ENCODE measurements at regions not wholly inside any gene's neighbourhood (a gene's known extent, or its start where the extent isn't known, plus 50 kb on each side); places are given as distances from the start of the nearest gene placed in this dataset.

- no peak overlapping the region for H3K27ac ChIP-seq (ENCODE audit: low read depth, low read length)
- H3F3A ChIP-seq (ENCODE audit: control insufficient read depth, insufficient read depth), result no peaks in the 10 kb centered on the region
- no peak overlapping the region for H3K4me3 ChIP-seq (ENCODE audit: low read length)
- H3K9me3 ChIP-seq (ENCODE audit: control insufficient read depth, insufficient read depth, low read length), result no peaks in the 10 kb centered on the region
- no peaks in the 10 kb centered on the region for H3K36me3 ChIP-seq (ENCODE audit: control insufficient read depth, low read length)
- H4K20me1 ChIP-seq (ENCODE audit: control insufficient read depth, insufficient read depth, low read depth, low read length), result no peaks in the 10 kb centered on the region
- no peak for TF ChIP-seq EZH2phosphoT487 (IDR thresholded peaks at IDR 0.05; ENCODE audit: borderline replicate concordance, low read length)
- TF ChIP-seq, protein P1, sequence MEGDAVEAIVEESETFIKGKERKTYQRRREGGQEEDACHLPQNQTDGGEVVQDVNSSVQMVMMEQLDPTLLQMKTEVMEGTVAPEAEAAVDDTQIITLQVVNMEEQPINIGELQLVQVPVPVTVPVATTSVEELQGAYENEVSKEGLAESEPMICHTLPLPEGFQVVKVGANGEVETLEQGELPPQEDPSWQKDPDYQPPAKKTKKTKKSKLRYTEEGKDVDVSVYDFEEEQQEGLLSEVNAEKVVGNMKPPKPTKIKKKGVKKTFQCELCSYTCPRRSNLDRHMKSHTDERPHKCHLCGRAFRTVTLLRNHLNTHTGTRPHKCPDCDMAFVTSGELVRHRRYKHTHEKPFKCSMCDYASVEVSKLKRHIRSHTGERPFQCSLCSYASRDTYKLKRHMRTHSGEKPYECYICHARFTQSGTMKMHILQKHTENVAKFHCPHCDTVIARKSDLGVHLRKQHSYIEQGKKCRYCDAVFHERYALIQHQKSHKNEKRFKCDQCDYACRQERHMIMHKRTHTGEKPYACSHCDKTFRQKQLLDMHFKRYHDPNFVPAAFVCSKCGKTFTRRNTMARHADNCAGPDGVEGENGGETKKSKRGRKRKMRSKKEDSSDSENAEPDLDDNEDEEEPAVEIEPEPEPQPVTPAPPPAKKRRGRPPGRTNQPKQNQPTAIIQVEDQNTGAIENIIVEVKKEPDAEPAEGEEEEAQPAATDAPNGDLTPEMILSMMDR (IDR thresholded peaks at IDR 0.05; ENCODE audit: low read depth, low read length, poor library complexity, severe bottlenecking), result no peak
- no peaks in the 10 kb centered on the region for H3K79me2 ChIP-seq (ENCODE audit: control insufficient read depth, low read length)
- no peak overlapping the region for H3K4me2 ChIP-seq (ENCODE audit: low read length)
- no peaks in the 10 kb centered on the region for H3K4me1 ChIP-seq (ENCODE audit: control insufficient read depth, low read length)
- H3K9me2 ChIP-seq (replicated peaks; ENCODE audit: control insufficient read depth, low read length), result no peaks in the 10 kb centered on the region
- H3K27me3 ChIP-seq (ENCODE audit: control insufficient read depth, low read length), result no peaks in the 10 kb centered on the region
These were observed 1037.7 kb upstream of the KLHL29 start for GRCh38 chr2:22347306-22347705.

- Histone ChIP-seq H4K20me1 (ENCODE audit: control insufficient read depth, insufficient read depth, low read depth, low read length) (no peaks in the 10 kb centered on the region), H3K4me3 (ENCODE audit: low read length) (no peak overlapping the region), H3K36me3 (ENCODE audit: control insufficient read depth, low read length) (no peaks in the 10 kb centered on the region), H3K9me3 (ENCODE audit: control insufficient read depth, insufficient read depth, low read length) (no peaks in the 10 kb centered on the region), H3K9me2 (replicated peaks; ENCODE audit: control insufficient read depth, low read length) (no peaks in the 10 kb centered on the region), H3K79me2 (ENCODE audit: control insufficient read depth, low read length) (no peaks in the 10 kb centered on the region), H3F3A (ENCODE audit: control insufficient read depth, insufficient read depth) (no peaks in the 10 kb centered on the region), H3K4me1 (ENCODE audit: control insufficient read depth, low read length) (no peaks in the 10 kb centered on the region), H3K27ac (ENCODE audit: low read depth, low read length) (no peak overlapping the region), H3K4me2 (ENCODE audit: low read length) (no peak overlapping the region), H3K27me3 (ENCODE audit: control insufficient read depth, low read length) (no peaks in the 10 kb centered on the region)
- no peak for TF ChIP-seq EZH2phosphoT487 (IDR thresholded peaks at IDR 0.05; ENCODE audit: borderline replicate concordance, low read length)
- TF ChIP-seq, protein P1 (IDR thresholded peaks at IDR 0.05; ENCODE audit: low read depth, low read length, poor library complexity, severe bottlenecking), result no peak
These were observed 1034.4 kb upstream of the KLHL29 start for GRCh38 chr2:22350621-22351020.

- Histone ChIP-seq H4K20me1 (ENCODE audit: control insufficient read depth, insufficient read depth, low read depth, low read length) (no peaks in the 10 kb centered on the region), H3K9me3 (ENCODE audit: control insufficient read depth, insufficient read depth, low read length) (no peaks in the 10 kb centered on the region), H3K4me3 (ENCODE audit: low read length) (no peak overlapping the region), H3F3A (ENCODE audit: control insufficient read depth, insufficient read depth) (no peaks in the 10 kb centered on the region), H3K4me2 (ENCODE audit: low read length) (no peak overlapping the region), H3K4me1 (ENCODE audit: control insufficient read depth, low read length) (no peaks in the 10 kb centered on the region), H3K36me3 (ENCODE audit: control insufficient read depth, low read length) (no peaks in the 10 kb centered on the region), H3K9me2 (replicated peaks; ENCODE audit: control insufficient read depth, low read length) (no peaks in the 10 kb centered on the region), H3K27ac (ENCODE audit: low read depth, low read length) (no peak overlapping the region), H3K27me3 (ENCODE audit: control insufficient read depth, low read length) (no peaks in the 10 kb centered on the region), H3K79me2 (ENCODE audit: control insufficient read depth, low read length) (no peaks in the 10 kb centered on the region)
- TF ChIP-seq, protein P1 (IDR thresholded peaks at IDR 0.05; ENCODE audit: low read depth, low read length, poor library complexity, severe bottlenecking), result peak; percentile 91
- no peak for TF ChIP-seq EZH2phosphoT487 (IDR thresholded peaks at IDR 0.05; ENCODE audit: borderline replicate concordance, low read length)
These were observed 1029.1 kb upstream of the KLHL29 start for GRCh38 chr2:22355816-22356433.
